Ammon's horn (tissue), 1 donor: ENCODE measurements at regions not wholly inside any gene's neighbourhood (a gene's known extent, or its start where the extent isn't known, plus 50 kb on each side); places are given as distances from the start of the nearest gene placed in this dataset.

Experiments
- DNase-seq: peaks from one replicate; pipeline ENCODE4 v3.0.0-alpha.2; 2016; ENCODE audit warnings: low spot score

- no peak for DNase-seq
Observed at GRCh38 chr17:52737071-52737470, 578.6 kb upstream of the CA10 start.

DNA sequence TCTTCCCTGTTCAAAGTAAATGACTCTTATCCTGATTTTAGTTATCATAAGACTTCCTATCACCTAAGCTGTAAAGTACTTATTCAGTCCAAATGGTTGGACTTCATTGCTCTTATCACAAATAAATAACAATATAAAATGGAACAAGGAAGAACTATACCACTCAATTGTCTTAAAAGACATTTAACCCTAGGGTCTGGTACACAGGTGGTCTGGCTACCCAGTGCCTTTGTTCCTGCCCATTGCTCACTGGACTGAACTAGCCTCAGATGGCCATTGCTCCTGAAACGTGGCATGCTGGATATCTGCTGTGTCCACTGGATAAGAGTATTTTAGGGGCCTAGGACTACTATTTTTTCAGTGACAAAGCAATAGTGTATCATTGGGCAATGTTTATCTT, 574.3 kb upstream of the CA10 start:
- DNase-seq: no peak

- no peak for DNase-seq
Observed at GRCh38 chr17:52724578-52724977, 566.1 kb upstream of the CA10 start.

- DNase-seq: no peak
Observed at GRCh38 chr17:52721910-52722309, 563.4 kb upstream of the CA10 start.

DNA sequence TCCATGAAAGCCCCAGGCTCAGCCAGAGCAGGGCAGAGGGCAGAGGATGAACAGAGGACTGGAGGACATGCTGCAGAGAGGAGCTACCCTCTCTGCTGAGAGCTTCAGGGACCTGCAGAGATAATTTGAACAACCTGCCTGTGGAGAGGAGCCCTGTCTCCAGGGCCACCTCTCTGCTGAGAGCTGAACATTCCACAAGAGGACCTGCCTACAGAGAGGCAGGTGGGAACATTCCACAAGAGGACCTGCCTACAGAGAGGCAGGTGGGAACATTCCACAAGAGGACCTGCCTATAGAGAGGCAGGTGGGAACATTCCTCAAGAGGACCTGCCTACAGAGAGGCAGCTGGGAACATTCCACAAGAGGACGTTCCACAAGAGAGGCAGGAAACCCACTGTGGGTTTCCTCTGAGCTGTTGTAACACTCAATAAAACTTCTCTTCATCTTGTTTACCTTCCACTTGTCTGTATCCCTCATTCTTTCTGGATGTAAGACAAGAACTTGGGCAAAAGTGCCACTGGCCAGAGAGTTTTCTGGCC, 551.9 kb upstream of the CA10 start:
- DNase-seq: no peak

DNA sequence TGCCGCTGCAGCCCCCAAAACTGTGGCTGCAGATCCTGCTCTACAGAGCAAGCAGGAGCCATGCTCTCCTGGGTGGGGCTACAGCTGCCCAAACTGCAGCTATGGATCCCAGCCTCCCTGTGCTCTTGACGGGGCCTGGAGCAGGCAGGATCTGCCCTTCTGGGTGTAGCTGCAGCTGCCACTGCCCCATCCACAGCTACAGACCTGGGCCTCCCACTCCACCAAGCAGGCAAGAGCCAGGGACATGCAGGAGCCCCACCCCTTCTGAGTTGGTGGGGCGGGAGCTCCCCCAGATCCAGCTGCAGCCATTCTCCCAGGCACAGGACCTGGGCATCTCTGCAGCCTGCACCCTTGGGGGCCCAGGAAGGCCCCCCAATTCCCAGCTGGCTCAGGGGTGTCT, 551.2 kb upstream of the CA10 start:
- no peak for DNase-seq

- DNase-seq: no peak
Observed at GRCh38 chr17:52696362-52696761, 537.8 kb upstream of the CA10 start.

GRCh38 chr17:52686140-52686539, 527.6 kb upstream of the CA10 start:
- no peak for DNase-seq

DNA sequence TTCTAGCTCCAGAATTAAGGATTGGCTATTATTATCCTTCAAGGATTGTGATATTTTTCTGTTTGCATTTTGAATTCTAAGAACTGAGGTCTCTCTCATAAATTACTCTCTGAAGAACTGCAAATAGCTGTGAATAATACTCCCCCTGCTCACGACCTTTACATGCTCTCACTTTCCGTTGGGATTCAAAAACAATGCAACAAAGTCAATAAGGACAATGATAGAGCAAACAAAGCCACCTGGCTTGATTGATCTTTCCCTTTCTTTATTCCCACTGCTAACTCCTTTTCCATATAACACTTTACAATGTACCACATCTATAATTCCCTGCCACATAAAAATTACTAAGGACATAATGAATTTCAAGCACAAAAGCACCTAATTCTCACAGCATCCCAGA, 523.0 kb upstream of the CA10 start:
- no peak for DNase-seq

GRCh38 chr17:52678211-52678610, 519.7 kb upstream of the CA10 start:
- DNase-seq: no peak

- DNase-seq: no peak
Observed at GRCh38 chr17:52674686-52675085, 516.2 kb upstream of the CA10 start.

DNA sequence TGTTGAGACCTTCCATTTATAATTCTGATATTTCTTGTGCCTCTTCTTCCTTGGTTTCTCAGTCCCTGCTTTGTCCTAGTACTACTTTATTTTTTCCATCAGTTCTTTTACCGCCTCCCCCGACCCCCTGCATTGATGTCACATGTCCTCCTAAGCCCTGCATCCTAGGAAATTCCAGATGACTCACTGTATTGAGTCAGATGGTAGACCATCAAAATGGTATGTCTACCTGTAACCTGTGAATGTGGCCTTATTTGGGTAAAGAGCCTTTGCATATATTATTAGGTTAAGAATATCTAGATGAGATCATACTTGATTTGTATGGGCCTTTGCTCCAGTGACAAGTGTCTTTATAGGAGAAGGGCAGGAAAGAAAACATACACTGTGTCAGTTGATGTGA, 515.3 kb upstream of the CA10 start:
- DNase-seq: no peak

DNA sequence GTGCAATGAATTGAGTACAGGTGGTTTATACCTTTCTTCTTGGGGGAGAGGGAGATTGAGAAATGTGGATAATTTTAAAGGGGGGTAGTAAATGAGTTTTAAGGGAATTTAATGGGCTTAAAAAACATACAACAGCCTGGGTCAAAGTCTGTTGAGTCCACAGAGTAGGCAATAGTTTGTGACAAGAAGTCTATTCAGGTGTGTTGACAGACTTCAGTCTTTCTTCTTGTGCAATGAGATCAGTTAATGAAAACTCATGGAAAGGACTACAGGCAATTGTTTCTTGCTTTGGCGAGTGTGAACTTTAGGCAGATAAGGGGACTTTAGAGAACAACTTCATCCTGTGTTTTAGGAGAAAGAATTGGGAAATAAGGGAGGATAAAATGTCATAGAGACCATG, 507.8 kb upstream of the CA10 start:
- DNase-seq: no peak

DNA sequence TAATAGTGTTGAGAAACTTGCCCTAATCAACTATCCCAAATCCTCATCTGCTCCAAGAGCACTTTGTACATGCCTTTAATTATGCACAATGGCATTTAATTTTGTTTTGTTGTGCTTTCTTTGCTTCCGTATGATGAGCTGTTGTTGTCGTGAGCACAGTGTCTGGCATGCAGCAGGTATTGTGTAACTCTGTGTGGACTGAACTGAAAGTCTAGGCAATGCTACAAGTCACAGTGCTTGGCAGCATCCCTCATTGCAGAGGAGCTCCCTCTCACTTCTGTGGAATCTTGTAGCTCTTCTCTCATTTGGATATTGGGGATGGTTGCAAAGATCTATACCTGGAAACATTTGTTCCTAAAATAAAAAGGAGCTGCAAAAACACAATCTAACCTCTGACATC, 502.2 kb upstream of the CA10 start:
- DNase-seq: peak; percentile 8

- no peak for DNase-seq
Observed at GRCh38 chr17:52653014-52653413, 494.5 kb upstream of the CA10 start.

- no peak for DNase-seq
Observed at GRCh38 chr17:52648995-52649394, 490.5 kb upstream of the CA10 start.

DNA sequence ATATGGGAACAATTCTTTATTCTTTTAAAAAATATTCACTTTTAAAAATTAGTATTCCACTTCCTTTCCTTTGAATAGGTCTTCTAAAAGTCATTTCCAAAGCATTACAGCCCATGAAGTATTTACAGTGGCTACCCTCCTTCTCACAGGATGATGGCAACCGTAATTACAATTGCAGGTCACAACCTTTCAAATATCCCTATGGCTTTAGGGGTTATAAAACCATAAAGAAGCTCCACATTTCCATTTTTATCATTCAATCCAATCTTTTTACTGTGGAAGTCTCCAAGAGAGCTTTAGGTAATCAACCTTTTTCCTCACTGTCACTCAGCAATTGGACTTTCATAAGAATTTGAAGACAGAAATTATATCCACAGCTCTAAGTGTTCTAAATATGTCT, 488.9 kb upstream of the CA10 start:
- no peak for DNase-seq

DNA sequence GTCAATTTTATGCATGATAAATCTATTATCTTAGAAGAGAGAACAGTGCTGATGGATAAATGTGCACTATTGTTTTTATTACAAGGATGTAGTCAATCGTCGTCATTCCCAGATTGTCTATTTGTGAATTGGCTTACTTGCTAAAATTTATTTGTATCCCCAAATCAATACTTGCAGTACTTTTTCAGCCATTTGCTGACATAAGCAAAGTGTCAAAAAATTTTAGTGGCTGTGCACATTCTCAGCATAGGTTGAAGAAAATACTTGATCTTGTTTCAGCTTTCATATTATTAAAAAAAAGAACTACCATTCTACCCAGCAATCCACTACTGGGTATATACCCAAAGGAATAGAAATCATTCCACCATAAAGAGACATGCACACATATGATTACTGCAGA, 477.9 kb upstream of the CA10 start:
- DNase-seq: no peak

DNA sequence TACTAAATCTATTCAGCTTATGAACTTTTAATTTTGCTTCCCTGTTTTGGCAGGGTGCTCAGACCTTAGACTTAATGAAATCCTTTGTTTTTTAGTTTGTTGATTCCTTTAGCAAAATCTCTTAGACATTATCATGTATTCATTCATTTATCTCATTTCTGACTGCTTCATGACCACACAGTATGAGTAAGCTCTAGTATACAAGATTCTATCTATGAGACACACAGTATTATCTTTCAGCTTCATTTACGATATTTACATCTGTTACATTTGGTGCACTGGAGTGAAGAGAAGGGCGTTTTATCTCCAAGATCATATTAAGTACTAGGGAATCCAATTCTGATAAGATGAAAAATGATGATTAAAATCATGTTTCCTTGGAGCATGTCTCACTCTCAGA, 448.1 kb upstream of the CA10 start:
- no peak for DNase-seq

GRCh38 chr17:52606098-52606497, 447.6 kb upstream of the CA10 start:
- no peak for DNase-seq

DNA sequence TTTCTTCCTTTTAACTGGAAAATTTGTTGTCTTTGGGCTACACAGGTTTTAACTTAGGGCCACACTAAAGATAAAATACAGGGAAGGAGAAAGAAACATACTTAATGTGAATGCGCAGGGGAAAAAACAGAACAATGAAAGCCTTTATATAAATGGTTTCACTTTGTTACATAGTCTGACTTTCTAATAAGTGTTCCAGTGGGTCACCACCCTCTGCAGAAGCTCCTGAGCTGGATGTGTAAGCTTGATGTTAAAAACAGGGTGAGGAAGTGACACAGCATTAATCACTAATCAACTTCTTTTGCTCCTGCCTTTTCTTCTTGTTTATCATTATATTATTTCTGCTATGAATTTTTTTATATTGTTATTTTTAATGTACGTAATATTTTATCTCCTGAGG, 445.6 kb upstream of the CA10 start:
- DNase-seq: no peak

GRCh38 chr17:52597452-52598215, 439.1 kb upstream of the CA10 start:
- DNase-seq: peak; percentile 7

GRCh38 chr17:52594516-52594915, 436.0 kb upstream of the CA10 start:
- no peak for DNase-seq

- DNase-seq: no peak
Observed at GRCh38 chr17:52546990-52547389, 388.5 kb upstream of the CA10 start.
